Body of pancreas (tissue), 4 donors: ENCODE measurements at regions not wholly inside any gene's neighbourhood (a gene's known extent, or its start where the extent isn't known, plus 50 kb on each side); places are given as distances from the start of the nearest gene placed in this dataset.

Experiments
- POLR2A ChIP-seq, 3 donors: fragments of 450-650 bp; IDR thresholded peaks; one replicate each; pipeline ENCODE4 v1.6.1; 2016; ENCODE audit warnings: antibody characterized with exemption in 3 of 3, mild to moderate bottlenecking in 2 of 3
- TF ChIP-seq, protein P1 (sequence below), 7 experiments: fragments of 450-650 bp in 4 of 7; fragments of 200-600 bp in 3 of 7; sonication (generic) in 3 of 7; IDR thresholded peaks; one replicate each; pipeline ENCODE4 v1.5.1; 2016 to 2019; ENCODE audit warnings: antibody characterized with exemption in 7 of 7

GRCh38 chr4:3863841-3864741, 97.9 kb downstream of the ADRA2C start:
- TF ChIP-seq, protein P1, sequence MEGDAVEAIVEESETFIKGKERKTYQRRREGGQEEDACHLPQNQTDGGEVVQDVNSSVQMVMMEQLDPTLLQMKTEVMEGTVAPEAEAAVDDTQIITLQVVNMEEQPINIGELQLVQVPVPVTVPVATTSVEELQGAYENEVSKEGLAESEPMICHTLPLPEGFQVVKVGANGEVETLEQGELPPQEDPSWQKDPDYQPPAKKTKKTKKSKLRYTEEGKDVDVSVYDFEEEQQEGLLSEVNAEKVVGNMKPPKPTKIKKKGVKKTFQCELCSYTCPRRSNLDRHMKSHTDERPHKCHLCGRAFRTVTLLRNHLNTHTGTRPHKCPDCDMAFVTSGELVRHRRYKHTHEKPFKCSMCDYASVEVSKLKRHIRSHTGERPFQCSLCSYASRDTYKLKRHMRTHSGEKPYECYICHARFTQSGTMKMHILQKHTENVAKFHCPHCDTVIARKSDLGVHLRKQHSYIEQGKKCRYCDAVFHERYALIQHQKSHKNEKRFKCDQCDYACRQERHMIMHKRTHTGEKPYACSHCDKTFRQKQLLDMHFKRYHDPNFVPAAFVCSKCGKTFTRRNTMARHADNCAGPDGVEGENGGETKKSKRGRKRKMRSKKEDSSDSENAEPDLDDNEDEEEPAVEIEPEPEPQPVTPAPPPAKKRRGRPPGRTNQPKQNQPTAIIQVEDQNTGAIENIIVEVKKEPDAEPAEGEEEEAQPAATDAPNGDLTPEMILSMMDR (IDR thresholded peaks at IDR 0.05): no peak
- no peak for TF ChIP-seq POLR2A (IDR thresholded peaks at IDR 0.05)
